ENCODE measurements at regions not wholly inside any gene's neighbourhood (a gene's known extent, or its start where the extent isn't known, plus 50 kb on each side); places are given as distances from the start of the nearest gene placed in this dataset.

GRCh38 chr11:128069665-128070064, 517.7 kb downstream of the ETS1 start:
- TF ChIP-seq POLR2AphosphoS5 (IDR thresholded peaks at IDR 0.05; ENCODE audit: low read depth, low read length), result no peak
- no peak for TF ChIP-seq POLR2A (IDR thresholded peaks at IDR 0.05; ENCODE audit: low read depth, low read length)
